HepG2 (cell line): ENCODE measurements at regions not wholly inside any gene's neighbourhood (a gene's known extent, or its start where the extent isn't known, plus 50 kb on each side); places are given as distances from the start of the nearest gene placed in this dataset.
A peak's percentile ranks its signal among the peaks of the same experiment; 100 is the strongest.

Experiments
- ATAC-seq: fragments of 200-7000 bp; cut with Tn5 transposase; 3 replicates; pipeline ENCODE4 v1.9.1; 2020; ENCODE audit warnings: mild to moderate bottlenecking, moderate library complexity
- BruUV-seq: library from RNA; stranded (reverse); fragments of 400-500 nt; replicated peaks from 2 replicates; lab custom pipeline; 2021; lab: Mats Ljungman, UMichigan
- CTCF ChIA-PET: fragments of 300-600 bp; formaldehyde crosslinking; extraction: SDS; loops from one replicate; lab custom pipeline; 2021; ENCODE audit warnings: low total read pairs, inconsistent platforms, low intra/inter-chr PET ratio; lab: Yijun Ruan, JAX
- POLR2A ChIA-PET: fragments of 350-600 bp; sonication (Branson Sonifier 250); formaldehyde crosslinking; loops from one replicate; lab custom pipeline; 2020; ENCODE audit warnings: antibody characterized with exemption, inconsistent platforms; lab: Yijun Ruan, JAX
- DNase-seq: peaks from one replicate; pipeline ENCODE4 v3.0.0-alpha.2; 2015; ENCODE audit warnings: low spot score
- FAIRE-seq: peaks from 3 replicates; lab custom pipeline; 2011; peaks lifted over from hg19 to GRCh38; lab: Jason Lieb, UNC
- H2AFZ ChIP-seq: one replicate; pipeline ENCODE4 v1.6.1; 2011; ENCODE audit warnings: low read length, inconsistent platforms
- H3K27ac ChIP-seq: fragments of 300-600 bp; 3 replicates; pipeline ENCODE4 v1.8.0; 2011; ENCODE audit warnings: mixed run types, mild to moderate bottlenecking, mixed read lengths, low read length, inconsistent platforms; ENCODE audit not compliant: insufficient read depth; ENCODE audit errors: extremely low read length
- H3K27me3 ChIP-seq, 2 experiments: fragments of 200-600 bp in 1 of 2; 2 replicates in 1 of 2; 3 replicates in 1 of 2; pipeline versions ENCODE4 v1.6.0 to v1.8.0; 2011; ENCODE audit warnings: low read length in 2 of 2, mild to moderate bottlenecking in 2 of 2, moderate library complexity in 2 of 2, inconsistent platforms in 1 of 2; ENCODE audit not compliant: insufficient read depth in 2 of 2, control insufficient read depth in 1 of 2
- H3K36me3 ChIP-seq, 2 experiments: fragments of 200-600 bp in 1 of 2; replicated peaks in 1 of 2; 2 replicates in 1 of 2; 3 replicates in 1 of 2; pipeline versions ENCODE4 v1.5.1 to v1.8.0; 2011; ENCODE audit warnings: low read length in 2 of 2, inconsistent platforms in 1 of 2; ENCODE audit not compliant: insufficient read depth in 2 of 2, control insufficient read depth in 1 of 2
- H3K4me1 ChIP-seq: 2 replicates; pipeline ENCODE4 v1.5.1; 2012; ENCODE audit warnings: low read length, inconsistent platforms; ENCODE audit not compliant: insufficient read depth
- H3K4me2 ChIP-seq: 2 replicates; pipeline ENCODE4 v1.6.0; 2011; ENCODE audit warnings: low read depth, low read length, inconsistent platforms
- H3K4me3 ChIP-seq, 3 experiments: fragments of 200-600 bp in 1 of 3; sonication (generic), shearing (Covaris generic) in 1 of 3; replicated peaks in 1 of 3; 2 replicates each; pipeline ENCODE4 v1.5.1; 2011 to 2016; ENCODE audit warnings: low read length in 3 of 3, inconsistent platforms in 2 of 3, low read depth in 2 of 3, mild to moderate bottlenecking in 2 of 3, control low read depth in 1 of 3, mixed read lengths in 1 of 3; ENCODE audit not compliant: insufficient read depth in 1 of 3
- H3K79me2 ChIP-seq: one replicate; pipeline ENCODE4 v1.6.1; 2011; ENCODE audit warnings: low read length, inconsistent platforms; ENCODE audit not compliant: insufficient read depth
- H3K9ac ChIP-seq: 2 replicates; pipeline ENCODE4 v1.6.0; 2011; ENCODE audit warnings: mild to moderate bottlenecking, low read depth, low read length, inconsistent platforms; ENCODE audit not compliant: insufficient read depth
- H3K9me3 ChIP-seq: 2 replicates; pipeline ENCODE4 v1.5.1; 2012; ENCODE audit warnings: mild to moderate bottlenecking, low read length
- H4K20me1 ChIP-seq: 2 replicates; pipeline ENCODE4 v1.6.0; 2011; ENCODE audit warnings: inconsistent platforms, mild to moderate bottlenecking, low read length, moderate library complexity; ENCODE audit not compliant: insufficient read depth
- MAFK ChIP-seq, 2 experiments: IDR thresholded peaks in 1 of 2; conservative IDR thresholded peaks in 1 of 2; 2 replicates each; pipeline ENCODE4 v1.6.1; 2011; ENCODE audit warnings: improper control_type of control experiment in 2 of 2, low read length in 2 of 2
- NAIF1 ChIP-seq: sonication (generic); formaldehyde crosslinking; IDR thresholded peaks from 2 replicates; pipeline ENCODE4 v1.5.0; 2020; ENCODE audit warnings: mild to moderate bottlenecking, missing genetic modification reagents, borderline replicate concordance
- ZFAT ChIP-seq: sonication (generic); formaldehyde crosslinking; conservative IDR thresholded peaks from 2 replicates; pipeline ENCODE4 v1.8.1; 2023; ENCODE audit warnings: missing genetic modification reagents, inconsistent platforms
- ZFP36L2 ChIP-seq: sonication (generic); formaldehyde crosslinking; IDR thresholded peaks from 2 replicates; pipeline ENCODE4 v1.4.0; 2020; ENCODE audit warnings: missing genetic modification reagents
- ZNF614 ChIP-seq: IDR thresholded peaks from 2 replicates; pipeline ENCODE4 v1.6.1; 2018; ENCODE audit warnings: missing biosample characterization, missing genetic modification reagents, inconsistent platforms, borderline replicate concordance
- WGBS: methylation state at CpG from one replicate; pipeline ENCODE4 v1.1.6; 2017; ENCODE audit warnings: low lambda C conversion rate; 5-methylcytosine and 5-hydroxymethylcytosine counted together
- in situ Hi-C: cut with HindIII; loops from 2 replicates; pipeline ENCODE4 v1.10.0; 2017; ENCODE audit warnings: low pct_unique_long_range_greater_than_20kb; ENCODE audit not compliant: extremely low pct_ligation_motif_present
- intact Hi-C: fragments of 100-400 bp; cut with micrococcal nuclease; formaldehyde crosslinking; loops from one replicate; pipeline ENCODE4 v1.10.0; 2022; ENCODE audit not compliant: unreplicated experiment

DNA sequence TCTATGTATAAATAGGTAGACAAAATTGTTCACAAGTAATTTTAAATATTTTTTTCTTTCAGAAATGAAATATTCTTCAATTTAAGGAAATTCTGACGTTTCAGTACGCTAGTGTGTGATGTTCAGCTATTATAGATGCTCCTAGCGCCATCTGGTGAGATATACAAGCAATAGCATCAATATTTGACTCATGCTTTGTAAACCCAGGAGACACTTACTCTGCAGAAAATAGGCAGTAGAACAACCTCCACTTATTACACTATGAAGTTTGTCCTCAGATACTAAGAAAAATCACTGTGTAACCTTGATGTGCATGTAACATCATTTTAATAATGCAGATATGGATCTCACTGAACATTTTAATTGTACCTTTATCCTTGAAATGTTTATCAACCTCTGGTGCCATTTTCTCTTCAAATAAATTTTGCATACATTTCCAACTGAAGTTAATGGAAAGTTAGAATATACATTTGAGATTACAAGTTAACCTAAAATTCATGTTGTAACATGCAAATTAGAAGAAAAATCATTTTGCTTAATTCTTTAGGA is 151.5 kb upstream of the FAM3C start (continued):
- no peak for TF ChIP-seq ZFP36L2 (CRISPR knock-in tag)

DNA sequence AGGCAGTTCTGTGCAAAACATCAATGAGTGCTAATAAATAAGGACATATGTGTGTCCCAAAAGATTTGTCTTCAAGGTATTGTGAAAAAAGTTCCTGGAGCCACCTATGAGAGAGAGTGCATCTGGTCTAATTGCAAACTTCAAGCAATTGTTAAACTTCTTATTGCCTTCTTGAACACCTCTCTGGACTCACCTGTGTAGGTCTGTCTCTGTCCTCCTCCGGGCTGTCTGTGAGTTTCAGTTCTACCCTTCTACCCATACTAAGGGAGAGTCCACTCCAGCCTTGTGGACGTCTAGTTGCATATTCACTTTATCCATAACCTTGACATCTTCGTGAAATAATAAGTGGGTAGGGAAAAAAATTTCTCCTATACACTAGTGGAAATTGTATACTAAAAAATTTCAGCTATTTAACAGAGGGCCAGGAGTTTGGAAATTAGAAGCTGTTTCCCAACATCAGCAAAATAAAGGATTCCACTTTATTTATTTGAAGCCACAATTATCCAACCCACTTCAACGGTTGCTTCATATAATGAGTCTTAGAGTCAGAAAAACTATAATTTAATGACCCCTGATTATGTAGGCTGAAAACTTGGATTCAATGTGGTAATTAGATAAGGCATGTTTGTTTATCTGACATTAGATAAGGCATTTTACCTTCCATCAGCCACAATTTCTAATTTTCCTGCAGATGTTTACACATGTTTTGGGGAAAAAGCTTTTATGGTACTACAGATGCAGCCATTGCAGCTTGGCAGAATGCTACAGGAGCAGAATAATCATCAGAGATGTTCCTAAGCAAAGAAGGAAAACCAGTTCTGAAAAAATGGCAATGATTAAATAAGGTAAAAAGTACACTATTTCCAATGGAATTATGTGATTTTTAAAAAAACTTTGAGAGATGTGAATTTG is 150.8 kb upstream of the FAM3C start:
- intact Hi-C loops (loop anchor here (1.0 to 10.0 kb wide), 4 partner anchors 149 to 560 kb away; no protein-coding TSS in a partner anchor), in situ Hi-C loops (loop anchor here (5.0 kb wide), 1 partner anchor 180 kb away; no protein-coding TSS in a partner anchor)
- TF ChIP-seq ZFAT (CRISPR knock-in tag): no peak
- peak in 1 of 2 experiments; percentile 36; a peak in 1 of 4 replicates for TF ChIP-seq MAFK (conservative IDR thresholded peaks at IDR 0.05 in 1 of 2, IDR thresholded peaks at IDR 0.05 in 1 of 2; ENCODE audit: low read length in 2 of 2)
- Histone ChIP-seq H3K27me3 (no peaks in the 10 kb centered on the region), H3K4me3 (no peak overlapping the region), H3K9ac (no peak overlapping the region), H3K4me1 (no peaks in the 10 kb centered on the region), H3K9me3 (peaks cover 6% of the 10 kb centered on the region), H3K36me3 (no peaks in the 10 kb centered on the region), H3K79me2 (no peaks in the 10 kb centered on the region), H4K20me1 (no peaks in the 10 kb centered on the region), H3K4me2 (no peak overlapping the region), H3K27ac (no peak overlapping the region), H2AFZ (no peak overlapping the region)
- ChIA-PET POLR2A (no interaction called here), CTCF (interaction anchor here (1.7 to 3.2 kb wide), 2 partner anchors 180 to 448 kb away, joined by 7 to 34 read pairs; no protein-coding TSS in a partner anchor)
- ATAC-seq: no peak
- no TSS peak for BruUV-seq
- 18% methylated on average over 4 of the region's 4 CpGs for WGBS
- DNase-seq: no peak
- no peak for FAIRE-seq

DNA sequence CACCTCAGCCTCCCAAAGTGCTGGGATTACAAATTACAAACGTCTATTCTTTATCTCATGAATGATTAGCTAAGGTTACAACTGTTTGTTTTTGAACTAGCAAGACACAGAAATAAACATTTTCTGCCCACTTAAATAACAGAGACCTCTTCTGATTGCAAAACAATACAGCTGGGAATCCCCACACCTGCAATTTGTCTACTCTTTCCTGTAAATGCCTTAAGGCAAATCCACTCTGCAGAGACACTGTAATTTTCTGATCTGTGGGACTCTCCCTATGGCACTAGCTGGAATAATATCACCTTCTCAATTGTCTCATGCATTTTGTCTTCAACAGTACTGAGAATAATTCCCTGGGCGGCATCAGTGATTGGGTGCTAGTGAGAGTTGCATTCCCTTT is 149.3 kb upstream of the FAM3C start:
- TF ChIP-seq NAIF1 (no peak), ZNF614 (CRISPR knock-in tag) (peak; percentile 63; the same call in 1 of the 2 replicates)
- H3K27ac ChIP-seq: no peak overlapping the region
- H2AFZ ChIP-seq: no peak overlapping the region
- 37% methylated on average over 2 of the region's 2 CpGs for WGBS
- ATAC-seq (no peak), DNase-seq (no peak), FAIRE-seq (no peak)
- H3K4me3 ChIP-seq: no peak overlapping the region
- POLR2A ChIA-PET: no interaction called here
- CTCF ChIA-PET: no interaction called here
- H3K9me3 ChIP-seq: peaks cover 6% of the 10 kb centered on the region
- no peaks in the 10 kb centered on the region for H3K4me1 ChIP-seq
- H3K4me2 ChIP-seq: no peak overlapping the region
- in situ Hi-C loops (loop anchor here (5.0 kb wide), 1 partner anchor 178 kb away; no protein-coding TSS in a partner anchor), intact Hi-C loops (loop anchor here (10.0 kb wide), 1 partner anchor 449 kb away; no protein-coding TSS in a partner anchor)
- no peaks in the 10 kb centered on the region for H4K20me1 ChIP-seq
- no TSS peak for BruUV-seq
- H3K79me2 ChIP-seq: no peaks in the 10 kb centered on the region
- 0 out of 5 replicates have a peak, but pooled peaks cover 0 to 1% of the 10 kb centered on the region in 2 experiments for H3K27me3 ChIP-seq
- no peaks in the 10 kb centered on the region for H3K36me3 ChIP-seq
- no peak overlapping the region for H3K9ac ChIP-seq
